ENCODE measurements at regions not wholly inside any gene's neighbourhood (a gene's known extent, or its start where the extent isn't known, plus 50 kb on each side); places are given as distances from the start of the nearest gene placed in this dataset.
"Not testable (repeated sequence)": the region's sequence is repeated elsewhere in the genome, so short reads cannot be mapped to it uniquely, and the experiment has no call there.

DNA sequence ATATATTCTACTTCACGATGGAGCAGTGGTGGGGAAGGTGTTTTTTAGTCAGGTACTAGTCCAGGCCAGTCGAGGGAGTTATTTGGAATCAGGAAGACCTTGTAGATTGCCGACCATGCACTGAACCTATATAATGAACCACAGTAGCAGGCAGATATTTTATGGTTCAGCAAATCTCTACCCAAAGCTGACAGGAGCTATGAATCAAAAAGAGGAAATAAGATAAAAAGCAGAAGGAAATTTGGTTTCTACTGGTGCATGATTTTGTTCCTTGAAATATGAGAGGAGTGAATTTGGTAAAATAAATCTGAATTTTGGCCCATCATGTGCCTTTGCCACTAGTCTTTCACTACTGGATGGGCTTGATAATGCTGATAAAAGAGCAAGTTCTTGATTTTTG, 924.3 kb upstream of the DIAPH2 start:
- no peak overlapping the region for H3K27ac ChIP-seq (ENCODE audit: low read depth, low read length, poor library complexity, severe bottlenecking)
- no peaks in the 10 kb centered on the region for H3K36me3 ChIP-seq (ENCODE audit: insufficient read depth, low read length, poor library complexity, severe bottlenecking)
- H3K4me1 ChIP-seq (ENCODE audit: insufficient read depth, low read length, poor library complexity, severe bottlenecking), result no peaks in the 10 kb centered on the region
- CTCF ChIA-PET, result no interaction called here
- no peak for DNase-seq (ENCODE audit: low spot score)
- TF ChIP-seq, protein P1, sequence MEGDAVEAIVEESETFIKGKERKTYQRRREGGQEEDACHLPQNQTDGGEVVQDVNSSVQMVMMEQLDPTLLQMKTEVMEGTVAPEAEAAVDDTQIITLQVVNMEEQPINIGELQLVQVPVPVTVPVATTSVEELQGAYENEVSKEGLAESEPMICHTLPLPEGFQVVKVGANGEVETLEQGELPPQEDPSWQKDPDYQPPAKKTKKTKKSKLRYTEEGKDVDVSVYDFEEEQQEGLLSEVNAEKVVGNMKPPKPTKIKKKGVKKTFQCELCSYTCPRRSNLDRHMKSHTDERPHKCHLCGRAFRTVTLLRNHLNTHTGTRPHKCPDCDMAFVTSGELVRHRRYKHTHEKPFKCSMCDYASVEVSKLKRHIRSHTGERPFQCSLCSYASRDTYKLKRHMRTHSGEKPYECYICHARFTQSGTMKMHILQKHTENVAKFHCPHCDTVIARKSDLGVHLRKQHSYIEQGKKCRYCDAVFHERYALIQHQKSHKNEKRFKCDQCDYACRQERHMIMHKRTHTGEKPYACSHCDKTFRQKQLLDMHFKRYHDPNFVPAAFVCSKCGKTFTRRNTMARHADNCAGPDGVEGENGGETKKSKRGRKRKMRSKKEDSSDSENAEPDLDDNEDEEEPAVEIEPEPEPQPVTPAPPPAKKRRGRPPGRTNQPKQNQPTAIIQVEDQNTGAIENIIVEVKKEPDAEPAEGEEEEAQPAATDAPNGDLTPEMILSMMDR (conservative IDR thresholded peaks at IDR 0.05; ENCODE audit: low read depth, low read length), result no peak
- no peak for TF ChIP-seq EZH2 (IDR thresholded peaks at IDR 0.05; ENCODE audit: borderline replicate concordance, low read depth, low read length, poor library complexity, severe bottlenecking)
- POLR2A ChIA-PET (ENCODE audit: low non-redundant PET), result no interaction called here
- no peaks in the 10 kb centered on the region for H3K9me3 ChIP-seq (ENCODE audit: low read depth, low read length, poor library complexity, severe bottlenecking)
- intact Hi-C loops (cut with micrococcal nuclease; ENCODE audit: unreplicated experiment), result loop anchor here (10.0 kb wide), 1 partner anchor 144 kb away; no protein-coding TSS in a partner anchor
- H3K27me3 ChIP-seq (replicated peaks; ENCODE audit: insufficient read depth, low read depth, low read length, poor library complexity), result no peaks in the 10 kb centered on the region
- BruUV-seq (replicated peaks), result no TSS peak
- no peak overlapping the region for H3K4me3 ChIP-seq (ENCODE audit: low read depth, low read length, poor library complexity, severe bottlenecking)

DNA sequence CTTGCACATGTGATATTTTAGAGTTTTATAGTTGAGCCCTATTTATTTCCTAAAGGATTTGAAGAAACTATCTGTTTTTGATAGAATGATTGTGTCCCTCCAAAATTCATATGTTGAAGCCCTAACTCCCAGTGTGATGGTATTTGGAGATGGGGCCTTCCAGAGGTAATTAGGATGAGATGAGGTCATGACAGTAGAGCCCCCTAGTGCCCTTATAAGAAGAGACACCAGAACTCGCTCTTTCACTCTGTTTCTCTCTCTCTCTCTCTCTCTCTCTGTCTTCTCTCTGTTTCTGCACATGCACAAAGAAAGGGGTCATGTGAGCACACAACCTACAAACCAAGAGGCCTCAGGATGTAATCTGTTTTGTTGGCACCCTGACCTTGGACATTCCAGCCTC, 921.9 kb upstream of the DIAPH2 start:
- Histone ChIP-seq H3K27me3 (replicated peaks; ENCODE audit: insufficient read depth, low read depth, low read length, poor library complexity) (no peaks in the 10 kb centered on the region), H3K9me3 (ENCODE audit: low read depth, low read length, poor library complexity, severe bottlenecking) (no peaks in the 10 kb centered on the region), H3K4me3 (ENCODE audit: low read depth, low read length, poor library complexity, severe bottlenecking) (no peak overlapping the region), H3K4me1 (ENCODE audit: insufficient read depth, low read length, poor library complexity, severe bottlenecking) (no peaks in the 10 kb centered on the region), H3K27ac (ENCODE audit: low read depth, low read length, poor library complexity, severe bottlenecking) (no peak overlapping the region), H3K36me3 (ENCODE audit: insufficient read depth, low read length, poor library complexity, severe bottlenecking) (no peaks in the 10 kb centered on the region)
- no peak for TF ChIP-seq EZH2 (IDR thresholded peaks at IDR 0.05; ENCODE audit: borderline replicate concordance, low read depth, low read length, poor library complexity, severe bottlenecking)
- TF ChIP-seq, protein P1 (conservative IDR thresholded peaks at IDR 0.05; ENCODE audit: low read depth, low read length), result peak; percentile 53
- ChIA-PET CTCF (interaction anchor here (1.3 kb wide), 1 partner anchor 420 kb away, joined by 5 read pairs; no protein-coding TSS in a partner anchor), POLR2A (ENCODE audit: low non-redundant PET) (no interaction called here)
- intact Hi-C loops (cut with micrococcal nuclease; ENCODE audit: unreplicated experiment), result loop anchor here (10.0 kb wide), 1 partner anchor 142 kb away; no protein-coding TSS in a partner anchor
- no TSS peak for BruUV-seq (replicated peaks)
- DNase-seq (ENCODE audit: low spot score), result peak; percentile 63

DNA sequence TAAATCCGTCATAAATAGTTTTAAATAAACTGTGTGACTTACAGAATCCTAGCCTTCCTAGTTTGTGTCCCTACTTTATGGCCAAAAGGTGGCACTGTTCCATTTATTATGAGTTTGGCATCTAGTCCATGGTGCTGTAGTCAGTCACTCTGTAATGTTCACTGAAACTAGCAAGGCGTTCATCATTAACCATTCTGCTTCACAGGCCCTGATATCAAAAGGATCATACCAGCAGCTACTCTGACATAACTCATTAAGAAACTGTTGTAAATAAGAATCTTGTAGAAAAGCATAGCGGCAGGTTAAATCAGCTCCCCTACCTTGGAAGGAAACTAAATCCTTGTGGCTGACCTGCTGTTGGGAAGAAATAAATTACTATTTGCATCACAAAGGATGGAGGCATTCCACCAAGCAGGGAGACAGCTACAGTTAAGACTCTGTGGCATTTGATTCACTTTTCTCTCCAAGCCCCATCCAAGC, 919.6 kb upstream of the DIAPH2 start:
- H3K4me3 ChIP-seq (ENCODE audit: low read depth, low read length, poor library complexity, severe bottlenecking), result no peak overlapping the region
- TF ChIP-seq EZH2 (IDR thresholded peaks at IDR 0.05; ENCODE audit: borderline replicate concordance, low read depth, low read length, poor library complexity, severe bottlenecking), result no peak
- TF ChIP-seq, protein P1 (conservative IDR thresholded peaks at IDR 0.05; ENCODE audit: low read depth, low read length), result peak; percentile 74
- POLR2A ChIA-PET (ENCODE audit: low non-redundant PET), result no interaction called here
- DNase-seq (ENCODE audit: low spot score), result peak; percentile 74
- intact Hi-C loops (cut with micrococcal nuclease; ENCODE audit: unreplicated experiment), result loop anchor here (1.0 to 10.0 kb wide), 3 partner anchors 140 to 417 kb away; no protein-coding TSS in a partner anchor
- no peaks in the 10 kb centered on the region for H3K27me3 ChIP-seq (replicated peaks; ENCODE audit: insufficient read depth, low read depth, low read length, poor library complexity)
- no peaks in the 10 kb centered on the region for H3K9me3 ChIP-seq (ENCODE audit: low read depth, low read length, poor library complexity, severe bottlenecking)
- H3K4me1 ChIP-seq (ENCODE audit: insufficient read depth, low read length, poor library complexity, severe bottlenecking), result no peaks in the 10 kb centered on the region
- CTCF ChIA-PET, result interaction anchor here (1.1 kb wide), 1 partner anchor 417 kb away, joined by 7 read pairs; no protein-coding TSS in a partner anchor
- H3K36me3 ChIP-seq (ENCODE audit: insufficient read depth, low read length, poor library complexity, severe bottlenecking), result no peaks in the 10 kb centered on the region
- no TSS peak for BruUV-seq (replicated peaks)
- no peak overlapping the region for H3K27ac ChIP-seq (ENCODE audit: low read depth, low read length, poor library complexity, severe bottlenecking)

DNA sequence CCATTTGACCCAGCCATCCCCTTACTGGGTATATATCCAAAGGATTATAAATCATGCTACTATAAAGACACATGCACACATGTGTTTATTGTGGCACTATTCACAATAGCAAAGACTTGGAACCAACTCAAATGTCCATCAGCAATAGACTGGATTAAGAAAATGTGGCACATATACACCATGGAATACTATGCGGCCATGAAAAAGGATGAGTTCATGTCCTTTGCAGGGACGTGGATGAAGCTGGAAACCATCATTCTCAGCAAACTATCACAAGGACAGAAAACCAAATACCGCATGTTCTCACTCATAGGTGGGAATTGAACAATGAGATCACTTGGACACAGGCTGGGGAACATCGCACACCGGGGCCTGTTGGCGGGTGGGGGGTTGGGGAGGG, 913.4 kb upstream of the DIAPH2 start:
- H3K9me3 ChIP-seq (ENCODE audit: low read depth, low read length, poor library complexity, severe bottlenecking); H3K36me3 ChIP-seq (ENCODE audit: insufficient read depth, low read length, poor library complexity, severe bottlenecking); H3K27ac ChIP-seq (ENCODE audit: low read depth, low read length, poor library complexity, severe bottlenecking); H3K4me3 ChIP-seq (ENCODE audit: low read depth, low read length, poor library complexity, severe bottlenecking); H3K4me1 ChIP-seq (ENCODE audit: insufficient read depth, low read length, poor library complexity, severe bottlenecking); POLR2A ChIA-PET (ENCODE audit: low non-redundant PET); CTCF ChIA-PET; DNase-seq (ENCODE audit: low spot score); BruUV-seq (replicated peaks); intact Hi-C loops (cut with micrococcal nuclease; ENCODE audit: unreplicated experiment); H3K27me3 ChIP-seq (replicated peaks; ENCODE audit: insufficient read depth, low read depth, low read length, poor library complexity): not testable (repeated sequence)

Data from A673 (cell line).